Thyroid gland (tissue), 4 donors: ENCODE measurements at regions not wholly inside any gene's neighbourhood (a gene's known extent, or its start where the extent isn't known, plus 50 kb on each side); places are given as distances from the start of the nearest gene placed in this dataset.

Source experiments
- DNase-seq, 2 donors: peaks; one replicate each; pipeline ENCODE4 v3.0.0-alpha.2; 2019
- H3K27ac ChIP-seq, 3 donors: fragments of 200-600 bp; sonication (generic); 1 replicate in 2 of 3; 2 replicates in 1 of 3; pipeline ENCODE4 v1.5.1; 2016 to 2019; ENCODE audit warnings: mild to moderate bottlenecking in 1 of 3, moderate library complexity in 1 of 3
- H3K27me3 ChIP-seq: fragments of 200-600 bp; sonication (generic); one replicate; pipeline ENCODE4 v1.5.1; 2019
- H3K36me3 ChIP-seq, 2 donors: fragments of 200-600 bp; sonication (generic); one replicate each; pipeline ENCODE4 v1.5.1; 2016 to 2019
- H3K4me1 ChIP-seq, 2 donors: fragments of 200-600 bp; sonication (generic); one replicate each; pipeline ENCODE4 v1.5.1; 2017 to 2019
- H3K4me3 ChIP-seq, 3 donors: fragments of 200-600 bp; sonication (generic); replicated peaks in 1 of 3; 1 replicate in 2 of 3; 2 replicates in 1 of 3; pipeline ENCODE4 v1.5.1; 2016; ENCODE audit warnings: mild to moderate bottlenecking in 1 of 3
- H3K9me3 ChIP-seq: fragments of 200-600 bp; sonication (generic); one replicate; pipeline ENCODE4 v1.5.1; 2017
- CTCF ChIP-seq, 6 experiments: fragments of 200-600 bp in 3 of 6; fragments of 450-650 bp in 3 of 6; sonication (generic) in 3 of 6; IDR thresholded peaks; one replicate each; pipeline ENCODE4 v1.5.1; 2016 to 2019; ENCODE audit warnings: antibody characterized with exemption in 6 of 6, mild to moderate bottlenecking in 2 of 6, inconsistent platforms in 1 of 6, moderate library complexity in 1 of 6
- POLR2A ChIP-seq, 2 donors: fragments of 450-650 bp; IDR thresholded peaks; one replicate each; pipeline ENCODE4 v1.6.1; 2017; ENCODE audit warnings: antibody characterized with exemption in 2 of 2, mild to moderate bottlenecking in 2 of 2, moderate library complexity in 1 of 2
- WGBS, 2 donors: methylation state at CpG; one replicate each; pipeline ENCODE4 v1.1.5; 2017; 5-methylcytosine and 5-hydroxymethylcytosine counted together
- intact Hi-C: fragments of 100-400 bp; cut with DNase I; formaldehyde crosslinking; loops from one replicate; pipeline ENCODE4 v1.15.1; 2023

- Histone ChIP-seq H3K36me3 (no peaks in the 10 kb centered on the region), H3K4me3 (no peak overlapping the region), H3K27me3 (no peaks in the 10 kb centered on the region), H3K27ac (peak overlapping the region; percentile 36 to 67 (median 62)), H3K4me1 (peaks cover 0 to 17% of the 10 kb centered on the region in 2 donors), H3K9me3 (no peaks in the 10 kb centered on the region)
- 74 to 75% methylated on average over 12 of the region's 12 CpGs for WGBS, 2 donors
- intact Hi-C loops: no loop called here
- TF ChIP-seq CTCF (IDR thresholded peaks at IDR 0.05): no peak
- no peak for TF ChIP-seq POLR2A (IDR thresholded peaks at IDR 0.05)
- DNase-seq: peak; percentile 16 to 17
Observed at GRCh38 chr13:40236566-40237168, 429.8 kb downstream of the FOXO1 start.

- no peaks in the 10 kb centered on the region for H3K27me3 ChIP-seq
- TF ChIP-seq CTCF (IDR thresholded peaks at IDR 0.05) (no peak), POLR2A (IDR thresholded peaks at IDR 0.05) (no peak)
- no peak for DNase-seq
- intact Hi-C loops: no loop called here
- H3K36me3 ChIP-seq: no peaks in the 10 kb centered on the region
- WGBS, 2 donors: 95 to 97% methylated on average over 3 of the region's 3 CpGs
- no peak overlapping the region for H3K27ac ChIP-seq
- peaks cover 0 to 17% of the 10 kb centered on the region in 2 donors for H3K4me1 ChIP-seq
- H3K4me3 ChIP-seq: no peak overlapping the region
- no peaks in the 10 kb centered on the region for H3K9me3 ChIP-seq
Observed at GRCh38 chr13:40238761-40239160, 427.7 kb downstream of the FOXO1 start.

- WGBS, 2 donors: 86 to 87% methylated on average over 2 of the region's 2 CpGs
- H3K4me1 ChIP-seq: peaks cover 0 to 14% of the 10 kb centered on the region in 2 donors
- no peaks in the 10 kb centered on the region for H3K27me3 ChIP-seq
- intact Hi-C loops: no loop called here
- H3K9me3 ChIP-seq: no peaks in the 10 kb centered on the region
- TF ChIP-seq CTCF (IDR thresholded peaks at IDR 0.05): no peak
- no peak for TF ChIP-seq POLR2A (IDR thresholded peaks at IDR 0.05)
- no peak for DNase-seq
- no peaks in the 10 kb centered on the region for H3K36me3 ChIP-seq
- no peak overlapping the region for H3K27ac ChIP-seq
- no peak overlapping the region for H3K4me3 ChIP-seq
Observed at GRCh38 chr13:40240293-40240692, 426.1 kb downstream of the FOXO1 start.

GRCh38 chr13:40241125-40241798 is 425.2 kb downstream of the FOXO1 start:
- no peak for TF ChIP-seq CTCF (IDR thresholded peaks at IDR 0.05)
- no peak for TF ChIP-seq POLR2A (IDR thresholded peaks at IDR 0.05)
- H3K9me3 ChIP-seq: no peaks in the 10 kb centered on the region
- DNase-seq: no peak

GRCh38 chr13:40243047-40243446 is 423.4 kb downstream of the FOXO1 start:
- TF ChIP-seq POLR2A (IDR thresholded peaks at IDR 0.05) (no peak), CTCF (IDR thresholded peaks at IDR 0.05) (no peak)
- H3K27ac ChIP-seq: no peak overlapping the region
- no peak overlapping the region for H3K4me3 ChIP-seq
- no peak for DNase-seq
- no peaks in the 10 kb centered on the region for H3K9me3 ChIP-seq
- intact Hi-C loops: no loop called here
- no peaks in the 10 kb centered on the region for H3K4me1 ChIP-seq
- WGBS, 2 donors: 95% methylated on average over 3 of the region's 3 CpGs
- no peaks in the 10 kb centered on the region for H3K27me3 ChIP-seq
- H3K36me3 ChIP-seq: no peaks in the 10 kb centered on the region

More at GRCh38 chr13:40241125-40241798, 425.2 kb downstream of the FOXO1 start:
- H3K27ac ChIP-seq: no peak overlapping the region
- H3K27me3 ChIP-seq: no peaks in the 10 kb centered on the region
- H3K4me3 ChIP-seq: no peak overlapping the region
- 95 to 97% methylated on average over 3 of the region's 3 CpGs for WGBS, 2 donors
- H3K4me1 ChIP-seq: peaks cover 0 to 8% of the 10 kb centered on the region in 2 donors
- no peaks in the 10 kb centered on the region for H3K36me3 ChIP-seq
- intact Hi-C loops: no loop called here
